IMR-90 (cell line): ENCODE measurements at regions not wholly inside any gene's neighbourhood (a gene's known extent, or its start where the extent isn't known, plus 50 kb on each side); places are given as distances from the start of the nearest gene placed in this dataset.

ENCODE experiments used
- ATAC-seq: fragments of 200-7000 bp; cut with Tn5 transposase; 2 replicates; pipeline ENCODE4 v1.9.1; 2020; ENCODE audit warnings: low read depth, mild to moderate bottlenecking, moderate library complexity
- BruUV-seq: library from RNA; stranded (reverse); fragments of 400-500 nt; replicated peaks from 2 replicates; lab custom pipeline; 2021; lab: Mats Ljungman, UMichigan
- CTCF ChIA-PET: fragments of 300-600 bp; formaldehyde crosslinking; extraction: SDS; loops from one replicate; lab custom pipeline; 2021; ENCODE audit warnings: antibody characterized with exemption; lab: Yijun Ruan, JAX
- POLR2A ChIA-PET: fragments of 300-600 bp; sonication (Branson Sonifier 250); formaldehyde crosslinking; loops from one replicate; lab custom pipeline; 2022; ENCODE audit warnings: antibody characterized with exemption; ENCODE audit not compliant: unreplicated experiment; lab: Charles Lee
- DNase-seq: peaks from one replicate; pipeline ENCODE4 v3.0.0; 2013
- H2AFZ ChIP-seq: replicated peaks from 2 replicates; pipeline ENCODE3; 2013; ENCODE audit warnings: low read length, mild to moderate bottlenecking; ENCODE audit not compliant: poor library complexity
- H2AK5ac ChIP-seq: 2 replicates; pipeline ENCODE4 v1.6.1; 2013; ENCODE audit warnings: low read depth, low read length, inconsistent platforms
- H2AK9ac ChIP-seq: replicated peaks from 2 replicates; pipeline ENCODE3; 2013; ENCODE audit warnings: mild to moderate bottlenecking, low read depth, low read length, moderate library complexity; ENCODE audit not compliant: poor library complexity
- H2BK120ac ChIP-seq: 2 replicates; pipeline ENCODE4 v1.6.1; 2013; ENCODE audit warnings: low read depth, low read length, inconsistent platforms
- H2BK15ac ChIP-seq: 3 replicates; pipeline ENCODE4 v1.6.1; 2013; ENCODE audit warnings: low read depth, low read length, inconsistent platforms
- H2BK20ac ChIP-seq: 2 replicates; pipeline ENCODE4 v1.6.1; 2013; ENCODE audit warnings: low read depth, mild to moderate bottlenecking, inconsistent platforms, low read length, moderate library complexity
- H2BK5ac ChIP-seq: 2 replicates; pipeline ENCODE4 v1.6.1; 2013; ENCODE audit warnings: mild to moderate bottlenecking, low read depth, low read length, inconsistent platforms; ENCODE audit not compliant: poor library complexity, severe bottlenecking
- H3K14ac ChIP-seq: replicated peaks from 2 replicates; pipeline ENCODE4 v1.6.1; 2013; ENCODE audit warnings: low read depth, low read length, inconsistent platforms
- H3K18ac ChIP-seq: 2 replicates; pipeline ENCODE4 v1.6.1; 2013; ENCODE audit warnings: low read depth, low read length, control low read depth
- H3K23ac ChIP-seq: 2 replicates; pipeline ENCODE4 v1.6.1; 2013; ENCODE audit warnings: low read depth, low read length, inconsistent platforms
- H3K27ac ChIP-seq: 2 replicates; pipeline ENCODE4 v1.5.1; 2013; ENCODE audit warnings: mild to moderate bottlenecking, control low read depth, low read length; ENCODE audit not compliant: insufficient read depth
- H3K27me3 ChIP-seq: 2 replicates; pipeline ENCODE4 v1.6.1; 2013; ENCODE audit warnings: low read length; ENCODE audit not compliant: control insufficient read depth, insufficient read depth
- H3K36me3 ChIP-seq: 2 replicates; pipeline ENCODE4 v1.6.1; 2013; ENCODE audit warnings: low read length, mixed read lengths; ENCODE audit not compliant: control insufficient read depth, insufficient read depth
- H3K4ac ChIP-seq: 2 replicates; pipeline ENCODE4 v1.6.1; 2013; ENCODE audit warnings: low read depth, low read length, inconsistent platforms
- H3K4me1 ChIP-seq: 2 replicates; pipeline ENCODE4 v1.6.1; 2013; ENCODE audit warnings: low read length, mixed read lengths; ENCODE audit not compliant: control insufficient read depth, insufficient read depth
- H3K4me2 ChIP-seq: 2 replicates; pipeline ENCODE4 v1.6.1; 2013; ENCODE audit warnings: low read depth, mild to moderate bottlenecking, control low read depth, low read length, moderate library complexity
- H3K4me3 ChIP-seq: 2 replicates; pipeline ENCODE4 v1.5.1; 2013; ENCODE audit warnings: low read depth, mild to moderate bottlenecking, control low read depth, low read length, moderate library complexity; ENCODE audit not compliant: insufficient read depth
- H3K56ac ChIP-seq: 2 replicates; pipeline ENCODE4 v1.6.1; 2013; ENCODE audit warnings: low read length, inconsistent platforms; ENCODE audit not compliant: insufficient read depth; ENCODE audit errors: extremely low read depth
- H3K79me1 ChIP-seq, 2 experiments: 2 replicates each; pipeline ENCODE4 v1.6.1; 2013; ENCODE audit warnings: low read length in 2 of 2, inconsistent platforms in 1 of 2, low read depth in 1 of 2
- H3K9ac ChIP-seq: 2 replicates; pipeline ENCODE4 v1.6.1; 2013; ENCODE audit warnings: low read depth, low read length, control low read depth
- H3K9me1 ChIP-seq: 2 replicates; pipeline ENCODE4 v1.6.1; 2013; ENCODE audit warnings: low read length, inconsistent platforms; ENCODE audit not compliant: insufficient read depth
- H3K9me3 ChIP-seq: 2 replicates; pipeline ENCODE4 v1.6.1; 2013; ENCODE audit warnings: low read length; ENCODE audit not compliant: control insufficient read depth, insufficient read depth
- H4K20me1 ChIP-seq: 2 replicates; pipeline ENCODE4 v1.6.1; 2013; ENCODE audit warnings: low read length, inconsistent platforms; ENCODE audit not compliant: insufficient read depth
- H4K5ac ChIP-seq: 2 replicates; pipeline ENCODE4 v1.6.1; 2013; ENCODE audit warnings: mild to moderate bottlenecking, low read depth, low read length, control low read depth
- H4K8ac ChIP-seq, 2 experiments: 2 replicates each; pipeline ENCODE4 v1.6.1; 2013; ENCODE audit warnings: low read depth in 2 of 2, low read length in 2 of 2, control low read depth in 1 of 2, inconsistent platforms in 1 of 2
- H4K91ac ChIP-seq: 2 replicates; pipeline ENCODE4 v1.6.1; 2013; ENCODE audit warnings: low read depth, low read length, inconsistent platforms; ENCODE audit not compliant: insufficient read depth
- BHLHE40 ChIP-seq: fragments of 150-350 bp; IDR thresholded peaks from 2 replicates; pipeline ENCODE4 v1.6.1; 2016; ENCODE audit warnings: mild to moderate bottlenecking, low read depth, low read length
- CHD1 ChIP-seq: IDR thresholded peaks from 2 replicates; pipeline ENCODE4 v1.6.1; 2012; ENCODE audit warnings: low read depth, low read length, improper control_type of control experiment
- RAD21 ChIP-seq: IDR thresholded peaks from 2 replicates; pipeline ENCODE4 v1.6.1; 2012; ENCODE audit warnings: low read length, improper control_type of control experiment
- RCOR1 ChIP-seq: IDR thresholded peaks from 2 replicates; pipeline ENCODE4 v1.6.1; 2012; ENCODE audit warnings: mild to moderate bottlenecking, low read length, improper control_type of control experiment; ENCODE audit not compliant: insufficient replicate concordance
- RFX5 ChIP-seq: IDR thresholded peaks from 2 replicates; pipeline ENCODE4 v1.8.0; 2012; ENCODE audit warnings: low read depth, mild to moderate bottlenecking, low read length, moderate library complexity
- SMC3 ChIP-seq: fragments of 150-350 bp; IDR thresholded peaks from 2 replicates; pipeline ENCODE4 v1.6.1; 2016; ENCODE audit warnings: low read depth, mild to moderate bottlenecking, antibody characterized with exemption, low read length, moderate library complexity
- WGBS, 2 experiments: methylation state at CpG; one replicate each; pipeline versions ENCODE4 v1.1.5 to v1.1.7; 2013; ENCODE audit warnings: missing lambda C conversion rate in 2 of 2; ENCODE audit not compliant: insufficient read length in 1 of 2; ENCODE audit errors: extremely low coverage in 2 of 2; 5-methylcytosine and 5-hydroxymethylcytosine counted together
- dilution Hi-C: fragments of 300-500 bp; cut with HindIII; formaldehyde crosslinking; loops from one replicate; pipeline ENCODE4 v1.14.3; 2018; ENCODE audit warnings: low sequenced_read_pairs; ENCODE audit not compliant: unreplicated experiment
- in situ Hi-C: fragments of 300-500 bp; cut with MboI; formaldehyde crosslinking; loops from 3 replicates; pipeline ENCODE4 v1.14.3; 2019; ENCODE audit warnings: low sequenced_read_pairs, inconsistent platforms, mixed read lengths
- intact Hi-C: fragments of 100-400 bp; cut with micrococcal nuclease; formaldehyde crosslinking; loops from 2 replicates; pipeline ENCODE4 v1.10.0; 2022
- TF ChIP-seq, protein P1 (sequence below): conservative IDR thresholded peaks from 2 replicates; pipeline ENCODE4 v1.5.1; 2012; ENCODE audit warnings: mild to moderate bottlenecking, low read depth, low read length, improper control_type of control experiment
- TF ChIP-seq, protein P2 (sequence below): fragments of 150-350 bp; IDR thresholded peaks from 2 replicates; pipeline ENCODE4 v1.6.1; 2017; ENCODE audit warnings: mild to moderate bottlenecking, antibody characterized with exemption, low read length, low read depth

DNA sequence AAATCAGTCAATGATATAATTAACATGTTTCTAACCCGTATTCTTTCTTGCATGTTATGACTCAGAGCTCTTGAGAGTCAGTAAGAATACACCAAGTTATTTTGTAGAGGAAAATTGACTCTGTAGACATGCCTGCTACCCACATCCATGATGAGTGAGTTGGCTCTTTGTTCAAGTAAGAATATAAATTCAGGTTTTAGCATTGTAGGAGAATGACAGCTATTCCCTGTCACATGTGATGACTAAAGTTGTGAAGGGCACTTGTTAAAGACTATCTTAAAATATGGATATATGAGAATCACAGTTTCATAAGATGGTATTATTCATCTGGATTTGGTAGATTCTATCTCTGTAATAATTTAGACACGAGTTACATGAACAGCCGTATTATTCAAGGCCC, 209.1 kb downstream of the CCDC59 start:
- H2BK20ac ChIP-seq: no peak overlapping the region
- ATAC-seq (no peak), DNase-seq (no peak)
- no peak overlapping the region for H3K4me3 ChIP-seq
- POLR2A ChIA-PET: no interaction called here
- H3K4me2 ChIP-seq: no peak overlapping the region
- H2AFZ ChIP-seq: no peak overlapping the region
- H3K18ac ChIP-seq: no peak overlapping the region
- H3K36me3 ChIP-seq: no peaks in the 10 kb centered on the region
- in situ Hi-C loops: no loop called here
- H3K27ac ChIP-seq: no peak overlapping the region
- H4K91ac ChIP-seq: no peak overlapping the region
- no TSS peak for BruUV-seq
- H3K23ac ChIP-seq: no peak overlapping the region
- dilution Hi-C loops: no loop called here
- H4K8ac ChIP-seq: no peak overlapping the region
- no peaks in the 10 kb centered on the region for H4K20me1 ChIP-seq
- H4K5ac ChIP-seq: no peak overlapping the region
- H3K56ac ChIP-seq: no peak overlapping the region
- no peaks in the 10 kb centered on the region for H3K9me1 ChIP-seq
- H2AK5ac ChIP-seq: no peak overlapping the region
- H3K4me1 ChIP-seq: no peaks in the 10 kb centered on the region
- TF ChIP-seq BHLHE40 (no peak), SMC3 (no peak), RCOR1 (no peak), CHD1 (no peak), RFX5 (no peak), RAD21 (no peak)
- TF ChIP-seq, protein P1, sequence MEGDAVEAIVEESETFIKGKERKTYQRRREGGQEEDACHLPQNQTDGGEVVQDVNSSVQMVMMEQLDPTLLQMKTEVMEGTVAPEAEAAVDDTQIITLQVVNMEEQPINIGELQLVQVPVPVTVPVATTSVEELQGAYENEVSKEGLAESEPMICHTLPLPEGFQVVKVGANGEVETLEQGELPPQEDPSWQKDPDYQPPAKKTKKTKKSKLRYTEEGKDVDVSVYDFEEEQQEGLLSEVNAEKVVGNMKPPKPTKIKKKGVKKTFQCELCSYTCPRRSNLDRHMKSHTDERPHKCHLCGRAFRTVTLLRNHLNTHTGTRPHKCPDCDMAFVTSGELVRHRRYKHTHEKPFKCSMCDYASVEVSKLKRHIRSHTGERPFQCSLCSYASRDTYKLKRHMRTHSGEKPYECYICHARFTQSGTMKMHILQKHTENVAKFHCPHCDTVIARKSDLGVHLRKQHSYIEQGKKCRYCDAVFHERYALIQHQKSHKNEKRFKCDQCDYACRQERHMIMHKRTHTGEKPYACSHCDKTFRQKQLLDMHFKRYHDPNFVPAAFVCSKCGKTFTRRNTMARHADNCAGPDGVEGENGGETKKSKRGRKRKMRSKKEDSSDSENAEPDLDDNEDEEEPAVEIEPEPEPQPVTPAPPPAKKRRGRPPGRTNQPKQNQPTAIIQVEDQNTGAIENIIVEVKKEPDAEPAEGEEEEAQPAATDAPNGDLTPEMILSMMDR: no peak
- TF ChIP-seq, protein P2, sequence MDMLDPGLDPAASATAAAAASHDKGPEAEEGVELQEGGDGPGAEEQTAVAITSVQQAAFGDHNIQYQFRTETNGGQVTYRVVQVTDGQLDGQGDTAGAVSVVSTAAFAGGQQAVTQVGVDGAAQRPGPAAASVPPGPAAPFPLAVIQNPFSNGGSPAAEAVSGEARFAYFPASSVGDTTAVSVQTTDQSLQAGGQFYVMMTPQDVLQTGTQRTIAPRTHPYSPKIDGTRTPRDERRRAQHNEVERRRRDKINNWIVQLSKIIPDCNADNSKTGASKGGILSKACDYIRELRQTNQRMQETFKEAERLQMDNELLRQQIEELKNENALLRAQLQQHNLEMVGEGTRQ: no peak
- no peak overlapping the region for H2AK9ac ChIP-seq
- no peak overlapping the region for H3K4ac ChIP-seq
- intact Hi-C loops: no loop called here
- no peaks in the 10 kb centered on the region for H3K79me1 ChIP-seq
- H2BK15ac ChIP-seq: no peak overlapping the region
- peaks cover 5% of the 10 kb centered on the region; the same call in 1 of the 2 replicates for H3K9me3 ChIP-seq
- H2BK120ac ChIP-seq: no peak overlapping the region
- CTCF ChIA-PET: no interaction called here
- no CpG with 5 or more reads among the region's 3 CpGs for WGBS, 2 experiments
- H3K14ac ChIP-seq: no peak overlapping the region
- no peaks in the 10 kb centered on the region for H3K27me3 ChIP-seq
- no peak overlapping the region for H3K9ac ChIP-seq
- no peak overlapping the region for H2BK5ac ChIP-seq
